Hepatocyte (in vitro differentiated cells): ENCODE measurements at regions not wholly inside any gene's neighbourhood (a gene's known extent, or its start where the extent isn't known, plus 50 kb on each side); places are given as distances from the start of the nearest gene placed in this dataset.

Experiments
- CTCF ChIP-seq: fragments of 200-600 bp; sonication (generic); IDR thresholded peaks from 2 replicates; pipeline ENCODE4 v1.5.1; 2016; ENCODE audit warnings: antibody characterized with exemption, mild to moderate bottlenecking; ENCODE audit not compliant: poor library complexity
- EZH2 ChIP-seq: fragments of 200-600 bp; sonication (generic); IDR thresholded peaks from 2 replicates; pipeline ENCODE4 v1.6.1; 2016; ENCODE audit warnings: antibody characterized with exemption, mild to moderate bottlenecking, borderline replicate concordance
- EZH2phosphoT487 ChIP-seq: fragments of 200-600 bp; sonication (generic); IDR thresholded peaks from one replicate; pipeline ENCODE4 v1.6.1; 2018; ENCODE audit warnings: antibody characterized with exemption, mild to moderate bottlenecking, low read depth, moderate library complexity; ENCODE audit not compliant: unreplicated experiment, severe bottlenecking

GRCh38 chr13:22428188-22428828 is 752.5 kb upstream of the SGCG start:
- TF ChIP-seq CTCF (no peak), EZH2 (no peak), EZH2phosphoT487 (no peak)
